Muscle layer of duodenum (tissue), 2 donors: ENCODE measurements at regions not wholly inside any gene's neighbourhood (a gene's known extent, or its start where the extent isn't known, plus 50 kb on each side); places are given as distances from the start of the nearest gene placed in this dataset.

ENCODE experiments used
- H3K27ac ChIP-seq: one replicate; pipeline ENCODE4 v1.7.0; 2013; ENCODE audit warnings: mild to moderate bottlenecking, low read length
- H3K27me3 ChIP-seq: one replicate; pipeline ENCODE4 v1.7.0; 2013; ENCODE audit warnings: low read depth, mild to moderate bottlenecking, control low read depth, low read length
- H3K36me3 ChIP-seq, 2 donors: one replicate each; pipeline ENCODE4 v1.7.0; 2013; ENCODE audit warnings: low read length in 2 of 2, control low read depth in 1 of 2, mild to moderate bottlenecking in 1 of 2; ENCODE audit not compliant: insufficient read depth in 2 of 2, control insufficient read depth in 1 of 2
- H3K4me1 ChIP-seq, 2 donors: one replicate each; pipeline ENCODE4 v1.7.0; 2013; ENCODE audit warnings: low read length in 2 of 2, mild to moderate bottlenecking in 2 of 2, control low read depth in 1 of 2, moderate library complexity in 1 of 2; ENCODE audit not compliant: insufficient read depth in 2 of 2, control insufficient read depth in 1 of 2
- H3K4me3 ChIP-seq, 2 donors: one replicate each; pipeline ENCODE4 v1.7.0; 2013; ENCODE audit warnings: low read length in 2 of 2, low read depth in 1 of 2, mild to moderate bottlenecking in 1 of 2
- H3K9me3 ChIP-seq, 2 donors: one replicate each; pipeline ENCODE4 v1.7.0; 2013; ENCODE audit warnings: low read length in 2 of 2, control low read depth in 1 of 2, mild to moderate bottlenecking in 1 of 2; ENCODE audit not compliant: control insufficient read depth in 1 of 2
- donor health status: healthy.

GRCh38 chrX:16416588-16416987 is 233.4 kb upstream of the S100G start:
- H3K4me3 ChIP-seq: no peak overlapping the region
- H3K4me1 ChIP-seq: no peaks in the 10 kb centered on the region
- H3K27me3 ChIP-seq: no peaks in the 10 kb centered on the region
- no peaks in the 10 kb centered on the region for H3K9me3 ChIP-seq
- H3K36me3 ChIP-seq: no peaks in the 10 kb centered on the region
- H3K27ac ChIP-seq: no peak overlapping the region

GRCh38 chrX:16418650-16419049 is 231.3 kb upstream of the S100G start:
- Histone ChIP-seq H3K36me3 (no peaks in the 10 kb centered on the region), H3K27ac (no peak overlapping the region), H3K27me3 (no peaks in the 10 kb centered on the region), H3K4me1 (no peaks in the 10 kb centered on the region), H3K9me3 (no peaks in the 10 kb centered on the region), H3K4me3 (no peak overlapping the region)

GRCh38 chrX:16427668-16428067 is 222.3 kb upstream of the S100G start:
- no peaks in the 10 kb centered on the region for H3K27me3 ChIP-seq
- no peaks in the 10 kb centered on the region for H3K36me3 ChIP-seq
- H3K27ac ChIP-seq: no peak overlapping the region
- no peaks in the 10 kb centered on the region for H3K9me3 ChIP-seq
- no peaks in the 10 kb centered on the region for H3K4me1 ChIP-seq
- H3K4me3 ChIP-seq: no peak overlapping the region

- Histone ChIP-seq H3K4me1 (no peaks in the 10 kb centered on the region), H3K9me3 (no peaks in the 10 kb centered on the region), H3K27me3 (no peaks in the 10 kb centered on the region), H3K4me3 (no peak overlapping the region), H3K27ac (no peak overlapping the region), H3K36me3 (no peaks in the 10 kb centered on the region)
Measured at GRCh38 chrX:16429406-16429805, 220.6 kb upstream of the S100G start.

GRCh38 chrX:16431266-16431665 is 218.7 kb upstream of the S100G start:
- H3K27ac ChIP-seq: no peak overlapping the region

GRCh38 chrX:16433021-16433420 is 216.9 kb upstream of the S100G start:
- H3K4me1 ChIP-seq: no peaks in the 10 kb centered on the region

More at GRCh38 chrX:16431266-16431665, 218.7 kb upstream of the S100G start:
- H3K27me3 ChIP-seq: no peaks in the 10 kb centered on the region
- H3K4me1 ChIP-seq: no peaks in the 10 kb centered on the region
- H3K36me3 ChIP-seq: no peaks in the 10 kb centered on the region
- H3K4me3 ChIP-seq: no peak overlapping the region
- H3K9me3 ChIP-seq: no peaks in the 10 kb centered on the region

GRCh38 chrX:16435399-16435986 is 214.5 kb upstream of the S100G start:
- H3K4me1 ChIP-seq: no peaks in the 10 kb centered on the region
- H3K27me3 ChIP-seq: no peaks in the 10 kb centered on the region
- no peak overlapping the region for H3K4me3 ChIP-seq
- no peaks in the 10 kb centered on the region for H3K9me3 ChIP-seq
- H3K27ac ChIP-seq: no peak overlapping the region
- no peaks in the 10 kb centered on the region for H3K36me3 ChIP-seq

More at GRCh38 chrX:16433021-16433420, 216.9 kb upstream of the S100G start:
- Histone ChIP-seq H3K27me3 (no peaks in the 10 kb centered on the region), H3K27ac (no peak overlapping the region), H3K36me3 (no peaks in the 10 kb centered on the region), H3K9me3 (no peaks in the 10 kb centered on the region), H3K4me3 (no peak overlapping the region)

GRCh38 chrX:16436348-16437188 is 213.4 kb upstream of the S100G start:
- no peaks in the 10 kb centered on the region for H3K36me3 ChIP-seq
- no peaks in the 10 kb centered on the region for H3K4me1 ChIP-seq
- no peaks in the 10 kb centered on the region for H3K9me3 ChIP-seq
- no peaks in the 10 kb centered on the region for H3K27me3 ChIP-seq
- H3K27ac ChIP-seq: no peak overlapping the region
- no peak overlapping the region for H3K4me3 ChIP-seq

GRCh38 chrX:16440446-16440845 is 209.5 kb upstream of the S100G start:
- Histone ChIP-seq H3K27ac (no peak overlapping the region), H3K4me3 (no peak overlapping the region), H3K4me1 (no peaks in the 10 kb centered on the region), H3K27me3 (no peaks in the 10 kb centered on the region), H3K36me3 (no peaks in the 10 kb centered on the region), H3K9me3 (no peaks in the 10 kb centered on the region)

- no peaks in the 10 kb centered on the region for H3K27me3 ChIP-seq
- H3K27ac ChIP-seq: no peak overlapping the region
- no peaks in the 10 kb centered on the region for H3K4me1 ChIP-seq
- H3K36me3 ChIP-seq: no peaks in the 10 kb centered on the region
- no peak overlapping the region for H3K4me3 ChIP-seq
- H3K9me3 ChIP-seq: no peaks in the 10 kb centered on the region
Measured at GRCh38 chrX:16444353-16444752, 205.6 kb upstream of the S100G start.

- Histone ChIP-seq H3K36me3 (no peaks in the 10 kb centered on the region), H3K27me3 (no peaks in the 10 kb centered on the region), H3K27ac (no peak overlapping the region), H3K4me1 (no peaks in the 10 kb centered on the region), H3K4me3 (no peak overlapping the region), H3K9me3 (no peaks in the 10 kb centered on the region)
Measured at GRCh38 chrX:16445166-16445752, 204.7 kb upstream of the S100G start.
